Smooth muscle cell (in vitro differentiated cells): ENCODE measurements at regions not wholly inside any gene's neighbourhood (a gene's known extent, or its start where the extent isn't known, plus 50 kb on each side); places are given as distances from the start of the nearest gene placed in this dataset.

ENCODE experiments used
- DNase-seq: peaks from one replicate; lab custom pipeline; 2025; ENCODE audit not compliant: unreplicated experiment; lab: John Stamatoyannopoulos, UW
- H2AFZ ChIP-seq: fragments of 200-600 bp; sonication (generic); 2 replicates; pipeline ENCODE4 v1.6.0; 2016; ENCODE audit warnings: antibody characterized with exemption, low read depth, mild to moderate bottlenecking
- H3F3A ChIP-seq: fragments of 200-600 bp; sonication (generic); 2 replicates; pipeline ENCODE4 v1.6.0; 2017; ENCODE audit warnings: antibody characterized with exemption, low read depth
- H3K27ac ChIP-seq: fragments of 200-600 bp; sonication (generic); 2 replicates; pipeline ENCODE4 v1.5.1; 2016; ENCODE audit warnings: low read depth, mild to moderate bottlenecking
- H3K27me3 ChIP-seq: fragments of 200-600 bp; sonication (generic); 2 replicates; pipeline ENCODE4 v1.6.1; 2016; ENCODE audit warnings: low read depth, mild to moderate bottlenecking
- H3K36me3 ChIP-seq: fragments of 200-600 bp; sonication (generic); 2 replicates; pipeline ENCODE4 v1.5.1; 2016; ENCODE audit warnings: low read depth
- H3K4me1 ChIP-seq: fragments of 200-600 bp; sonication (generic); 2 replicates; pipeline ENCODE4 v1.5.1; 2016; ENCODE audit warnings: low read depth
- H3K4me2 ChIP-seq: fragments of 200-600 bp; sonication (generic); 2 replicates; pipeline ENCODE4 v1.6.0; 2016; ENCODE audit warnings: mild to moderate bottlenecking
- H3K4me3 ChIP-seq: fragments of 200-600 bp; sonication (generic); 2 replicates; pipeline ENCODE4 v1.5.1; 2016; ENCODE audit warnings: mild to moderate bottlenecking
- H3K79me2 ChIP-seq: fragments of 200-600 bp; sonication (generic); 2 replicates; pipeline ENCODE4 v1.6.0; 2016; ENCODE audit warnings: low read depth, mild to moderate bottlenecking
- H3K9ac ChIP-seq: fragments of 200-600 bp; sonication (generic); 2 replicates; pipeline ENCODE4 v1.6.0; 2016; ENCODE audit warnings: low read depth
- H3K9me3 ChIP-seq: fragments of 200-600 bp; sonication (generic); replicated peaks from 2 replicates; pipeline ENCODE4 v1.5.1; 2016; ENCODE audit warnings: low read depth
- H4K20me1 ChIP-seq: fragments of 200-600 bp; sonication (generic); 2 replicates; pipeline ENCODE4 v1.6.0; 2016; ENCODE audit warnings: low read depth
- CTCF ChIP-seq: fragments of 200-600 bp; sonication (generic); IDR thresholded peaks from 2 replicates; pipeline ENCODE4 v1.5.1; 2017; ENCODE audit warnings: borderline replicate concordance, mild to moderate bottlenecking, antibody characterized with exemption; ENCODE audit not compliant: insufficient read depth, poor library complexity, severe bottlenecking
- WGBS: methylation state at CpG from one replicate; pipeline ENCODE4 v1.1.7; 2016; ENCODE audit warnings: low lambda C conversion rate; 5-methylcytosine and 5-hydroxymethylcytosine counted together

DNA sequence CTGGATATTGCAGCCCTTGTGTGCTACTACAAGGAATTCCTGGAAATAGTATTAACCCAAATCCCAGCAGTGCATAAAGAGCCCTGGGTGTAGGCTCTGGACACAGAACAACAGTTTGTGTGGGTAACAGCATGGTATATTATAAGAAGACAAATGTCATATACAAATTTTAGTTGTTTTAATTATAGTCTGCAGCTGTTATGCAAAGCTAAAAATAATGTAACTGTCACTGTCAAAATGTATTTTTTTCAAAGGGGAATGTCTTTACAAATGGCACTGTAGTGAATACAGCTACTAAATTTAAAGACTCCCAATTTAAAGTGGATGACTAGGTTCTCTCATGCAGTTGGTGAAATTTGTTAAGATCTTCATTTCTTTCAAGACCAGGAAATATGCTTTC, 339.0 kb downstream of the GPR37 start:
- no peaks in the 10 kb centered on the region for H3F3A ChIP-seq
- no peak overlapping the region for H3K9ac ChIP-seq
- no peaks in the 10 kb centered on the region for H3K9me3 ChIP-seq
- no peaks in the 10 kb centered on the region for H3K79me2 ChIP-seq
- H3K4me2 ChIP-seq = no peak overlapping the region
- no peak for TF ChIP-seq CTCF
- no peaks in the 10 kb centered on the region for H3K36me3 ChIP-seq
- H3K27ac ChIP-seq = no peak overlapping the region
- no peak overlapping the region for H2AFZ ChIP-seq
- H3K27me3 ChIP-seq = no peaks in the 10 kb centered on the region
- no peaks in the 10 kb centered on the region for H4K20me1 ChIP-seq
- no peak overlapping the region for H3K4me3 ChIP-seq
- no peaks in the 10 kb centered on the region for H3K4me1 ChIP-seq
- no peak for DNase-seq

DNA sequence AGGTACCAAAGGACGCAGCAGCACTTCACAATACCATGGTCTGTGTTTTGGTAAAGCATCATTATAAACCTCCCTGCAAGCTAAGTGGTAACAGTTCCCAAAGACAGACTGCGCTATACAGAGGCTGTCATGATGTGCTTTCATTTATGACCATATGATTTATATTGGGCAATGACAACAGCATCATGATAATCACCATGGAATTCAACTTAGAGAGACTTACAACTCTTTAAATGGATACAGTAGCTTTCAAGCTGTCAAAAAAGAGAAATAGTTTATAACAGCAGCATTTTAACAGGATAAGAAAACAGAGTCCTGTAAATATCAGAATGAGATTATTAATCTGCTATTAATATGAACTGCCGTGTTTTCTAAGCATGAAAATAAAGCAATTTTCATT, 341.7 kb downstream of the GPR37 start:
- Histone ChIP-seq H3K4me3 (no peak overlapping the region), H2AFZ (no peak overlapping the region), H3K79me2 (no peaks in the 10 kb centered on the region), H3K9ac (no peak overlapping the region), H3F3A (no peaks in the 10 kb centered on the region), H3K27ac (no peak overlapping the region), H3K4me1 (no peaks in the 10 kb centered on the region), H3K27me3 (no peaks in the 10 kb centered on the region), H4K20me1 (no peaks in the 10 kb centered on the region), H3K9me3 (no peaks in the 10 kb centered on the region), H3K36me3 (no peaks in the 10 kb centered on the region), H3K4me2 (no peak overlapping the region)
- no peak for TF ChIP-seq CTCF
- 84% methylated on average over 3 of the region's 3 CpGs for WGBS
- no peak for DNase-seq

GRCh38 chr7:124422081-124422480, 343.5 kb downstream of the GPR37 start:
- no peak for DNase-seq

More at GRCh38 chr7:124422081-124422480, 343.5 kb downstream of the GPR37 start:
- Histone ChIP-seq H3K79me2 (no peaks in the 10 kb centered on the region), H3K27ac (no peak overlapping the region), H3K36me3 (no peaks in the 10 kb centered on the region), H3K4me2 (no peak overlapping the region), H4K20me1 (no peaks in the 10 kb centered on the region), H3K9me3 (no peaks in the 10 kb centered on the region), H2AFZ (no peak overlapping the region), H3K4me1 (no peaks in the 10 kb centered on the region), H3K27me3 (no peaks in the 10 kb centered on the region), H3F3A (no peaks in the 10 kb centered on the region), H3K4me3 (no peak overlapping the region), H3K9ac (no peak overlapping the region)
- WGBS = 70% methylated on average over 3 of the region's 3 CpGs
- no peak for TF ChIP-seq CTCF
